Osteoblast (primary cell): ENCODE measurements at regions not wholly inside any gene's neighbourhood (a gene's known extent, or its start where the extent isn't known, plus 50 kb on each side); places are given as distances from the start of the nearest gene placed in this dataset.
"Not testable (repeated sequence)": the region's sequence is repeated elsewhere in the genome, so short reads cannot be mapped to it uniquely, and the experiment has no call there.

Experiments
- DNase-seq: peaks from one replicate; pipeline ENCODE4 v3.0.0; 2011; ENCODE audit warnings: low spot score, mixed read lengths; ENCODE audit not compliant: insufficient read length; ENCODE audit errors: missing footprints
- H2AFZ ChIP-seq: 2 replicates; pipeline ENCODE4 v1.6.0; 2011; ENCODE audit warnings: mild to moderate bottlenecking, low read length
- H3K27ac ChIP-seq: 2 replicates; pipeline ENCODE4 v1.5.1; 2011; ENCODE audit warnings: mild to moderate bottlenecking, low read depth, low read length, moderate library complexity
- H3K27me3 ChIP-seq: 2 replicates; pipeline ENCODE4 v1.6.0; 2012; ENCODE audit warnings: mild to moderate bottlenecking, control low read depth, inconsistent platforms, low read length, moderate library complexity; ENCODE audit not compliant: insufficient read depth
- H3K36me3 ChIP-seq: 2 replicates; pipeline ENCODE4 v1.5.1; 2011; ENCODE audit warnings: mild to moderate bottlenecking, low read length, control low read depth, moderate library complexity; ENCODE audit not compliant: insufficient read depth
- H3K4me1 ChIP-seq: 2 replicates; pipeline ENCODE4 v1.5.1; 2011; ENCODE audit warnings: mild to moderate bottlenecking, low read length, control low read depth, moderate library complexity; ENCODE audit not compliant: insufficient read depth
- H3K4me2 ChIP-seq: 2 replicates; pipeline ENCODE4 v1.6.0; 2011; ENCODE audit warnings: mild to moderate bottlenecking, low read length; ENCODE audit not compliant: insufficient read depth
- H3K4me3 ChIP-seq: fragments of 200-600 bp; sonication (generic); 3 replicates; pipeline ENCODE4 v1.5.1; 2012; ENCODE audit warnings: mild to moderate bottlenecking, low read length, inconsistent platforms; ENCODE audit not compliant: insufficient read depth
- H3K79me2 ChIP-seq: 2 replicates; pipeline ENCODE4 v1.6.0; 2012; ENCODE audit warnings: mild to moderate bottlenecking, low read length, control low read depth, inconsistent platforms; ENCODE audit not compliant: insufficient read depth
- H3K9me3 ChIP-seq: 2 replicates; pipeline ENCODE4 v1.5.1; 2011; ENCODE audit warnings: low read depth, low read length, control low read depth
- H4K20me1 ChIP-seq: 2 replicates; pipeline ENCODE4 v1.6.0; 2012; ENCODE audit warnings: mild to moderate bottlenecking, low read length, control low read depth; ENCODE audit not compliant: insufficient read depth
- CTCF ChIP-seq: IDR thresholded peaks from 2 replicates; pipeline ENCODE4 v1.5.1; 2011; ENCODE audit warnings: mild to moderate bottlenecking, low read depth, low read length, moderate library complexity; ENCODE audit errors: extremely low read depth

GRCh38 chr11:87501388-87501787, 463.7 kb downstream of the TMEM135 start:
- H4K20me1 ChIP-seq = no peaks in the 10 kb centered on the region
- no peak overlapping the region for H3K4me2 ChIP-seq
- H3K27ac ChIP-seq = no peak overlapping the region
- H3K79me2 ChIP-seq = no peaks in the 10 kb centered on the region
- H3K4me1 ChIP-seq = no peaks in the 10 kb centered on the region
- no peak overlapping the region for H2AFZ ChIP-seq
- no peaks in the 10 kb centered on the region for H3K36me3 ChIP-seq
- no peak overlapping the region for H3K4me3 ChIP-seq
- H3K27me3 ChIP-seq = no peaks in the 10 kb centered on the region
- H3K9me3 ChIP-seq = no peaks in the 10 kb centered on the region
- DNase-seq = no peak
- no peak for TF ChIP-seq CTCF

DNA sequence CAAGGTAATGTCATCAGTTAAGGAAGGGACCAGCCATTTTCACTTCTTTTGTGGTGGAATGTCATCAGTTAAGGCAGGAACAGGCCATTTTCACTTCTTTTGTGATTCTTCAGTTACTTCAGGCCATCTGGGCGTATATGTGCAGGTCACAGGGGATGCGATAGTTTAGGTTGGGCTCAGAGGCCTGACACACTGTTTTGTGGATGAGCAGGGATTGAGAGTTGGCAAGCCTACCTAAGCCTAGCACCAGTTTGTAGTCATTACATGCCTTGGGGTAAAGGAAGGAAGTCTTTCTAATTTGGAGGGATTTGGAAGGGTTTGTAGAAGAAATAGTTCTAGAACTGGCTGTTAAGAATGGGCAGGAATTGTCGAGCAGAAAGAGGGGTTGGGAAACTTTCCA, 457.2 kb downstream of the TMEM135 start:
- H3K36me3 ChIP-seq, H3K27me3 ChIP-seq, H4K20me1 ChIP-seq, DNase-seq, H3K79me2 ChIP-seq, H3K4me2 ChIP-seq, H2AFZ ChIP-seq, H3K4me1 ChIP-seq, H3K9me3 ChIP-seq, H3K4me3 ChIP-seq, H3K27ac ChIP-seq: not testable (repeated sequence)

DNA sequence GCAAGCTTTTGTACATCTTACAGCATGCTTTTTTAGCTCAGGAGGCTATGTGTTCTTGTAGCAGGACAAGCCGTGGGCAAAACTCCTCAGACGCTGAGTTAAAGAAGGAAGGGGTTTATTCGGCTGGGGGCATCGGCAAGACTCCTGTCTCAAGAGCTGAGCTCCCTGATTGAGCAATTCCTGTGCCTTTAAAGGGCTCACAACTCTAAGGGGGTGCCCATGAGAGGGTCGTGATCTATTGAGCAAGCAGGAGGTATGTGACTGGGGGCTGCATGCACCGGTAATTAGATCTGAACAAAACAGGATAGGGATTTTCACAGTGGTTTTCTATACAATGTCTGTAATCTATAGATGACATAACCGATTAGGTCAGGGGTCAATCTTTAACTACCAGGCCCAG, 456.3 kb downstream of the TMEM135 start:
- H3K27ac ChIP-seq, H3K79me2 ChIP-seq, H4K20me1 ChIP-seq, H3K27me3 ChIP-seq, H3K9me3 ChIP-seq, H3K4me2 ChIP-seq, H2AFZ ChIP-seq, H3K4me3 ChIP-seq, DNase-seq, H3K36me3 ChIP-seq, H3K4me1 ChIP-seq: not testable (repeated sequence)

DNA sequence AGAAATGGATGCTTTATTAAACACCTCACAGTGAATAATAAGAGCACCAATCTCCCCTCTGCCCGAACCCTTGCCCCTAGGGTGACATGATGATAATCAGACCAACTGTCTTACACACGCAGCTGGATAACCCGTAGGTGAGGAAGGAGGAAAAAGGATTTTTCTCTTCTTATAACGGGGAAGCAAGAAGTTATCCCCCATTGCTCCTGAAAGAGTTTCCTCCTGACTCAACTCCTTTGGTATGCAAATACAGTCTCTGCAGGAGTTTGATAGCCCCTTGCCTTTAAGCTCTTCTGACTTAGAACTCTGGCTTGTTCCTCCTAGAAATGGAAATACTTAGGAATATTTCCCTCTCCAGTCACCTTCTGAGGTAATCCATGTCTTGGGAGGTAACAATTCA, 455.8 kb downstream of the TMEM135 start:
- Histone ChIP-seq H3K4me2 (no peak overlapping the region), H3K9me3 (no peaks in the 10 kb centered on the region), H3K36me3 (no peaks in the 10 kb centered on the region), H3K27me3 (no peaks in the 10 kb centered on the region), H3K79me2 (no peaks in the 10 kb centered on the region), H2AFZ (peak overlapping the region; percentile 56), H3K4me3 (no peak overlapping the region), H3K4me1 (no peaks in the 10 kb centered on the region), H3K27ac (no peak overlapping the region), H4K20me1 (no peaks in the 10 kb centered on the region)
- TF ChIP-seq CTCF = no peak
- peak; percentile 18 for DNase-seq

- H3K4me1 ChIP-seq = no peaks in the 10 kb centered on the region
- no peak overlapping the region for H2AFZ ChIP-seq
- DNase-seq = no peak
- no peak overlapping the region for H3K4me3 ChIP-seq
- no peaks in the 10 kb centered on the region for H3K27me3 ChIP-seq
- no peaks in the 10 kb centered on the region for H3K36me3 ChIP-seq
- H3K4me2 ChIP-seq = no peak overlapping the region
- no peaks in the 10 kb centered on the region for H3K79me2 ChIP-seq
- H4K20me1 ChIP-seq = no peaks in the 10 kb centered on the region
- H3K9me3 ChIP-seq = no peaks in the 10 kb centered on the region
- TF ChIP-seq CTCF = no peak
- no peak overlapping the region for H3K27ac ChIP-seq
Measured at GRCh38 chr11:87491381-87491780, 453.6 kb downstream of the TMEM135 start.
